COLO829 (cell line): ENCODE measurements at regions not wholly inside any gene's neighbourhood (a gene's known extent, or its start where the extent isn't known, plus 50 kb on each side); places are given as distances from the start of the nearest gene placed in this dataset.

Experiments used
- DNase-seq: peaks from one replicate; pipeline ENCODE4 v3.0.0; 2012; ENCODE audit warnings: low spot score

DNA sequence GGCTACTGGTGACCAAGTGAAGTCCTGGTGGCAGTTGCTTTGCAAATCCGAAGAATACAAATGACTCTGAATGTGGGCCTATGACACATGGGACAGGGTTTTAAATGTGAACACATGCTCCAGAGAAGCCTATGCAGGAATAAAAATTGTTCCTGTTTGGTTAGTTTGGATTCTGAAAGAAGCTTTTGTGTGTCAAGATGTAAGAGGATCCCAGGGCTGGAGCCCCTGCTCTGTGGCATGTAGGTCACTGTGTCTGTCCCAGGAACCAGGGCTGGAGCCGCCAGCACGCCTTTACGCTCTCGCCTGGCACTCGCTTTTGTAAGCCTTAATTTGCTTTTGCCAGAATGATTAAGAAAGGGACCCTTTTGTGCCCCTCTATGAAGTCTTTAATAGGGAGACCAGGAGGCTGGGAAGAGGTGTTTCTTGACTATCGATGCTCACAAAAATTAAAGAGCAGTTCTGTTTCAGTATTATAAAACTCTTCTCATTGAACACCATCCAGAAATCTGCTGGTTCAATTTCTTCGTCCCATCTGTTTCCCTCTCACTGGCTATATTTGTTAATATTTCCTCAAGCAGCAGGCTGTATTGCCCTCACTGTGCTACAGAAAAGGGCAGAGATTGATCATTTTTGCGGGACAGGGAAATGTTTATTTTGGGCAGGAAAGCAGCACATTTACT lies 532.7 kb upstream of the POU3F3 start:
- DNase-seq, result no peak

DNA sequence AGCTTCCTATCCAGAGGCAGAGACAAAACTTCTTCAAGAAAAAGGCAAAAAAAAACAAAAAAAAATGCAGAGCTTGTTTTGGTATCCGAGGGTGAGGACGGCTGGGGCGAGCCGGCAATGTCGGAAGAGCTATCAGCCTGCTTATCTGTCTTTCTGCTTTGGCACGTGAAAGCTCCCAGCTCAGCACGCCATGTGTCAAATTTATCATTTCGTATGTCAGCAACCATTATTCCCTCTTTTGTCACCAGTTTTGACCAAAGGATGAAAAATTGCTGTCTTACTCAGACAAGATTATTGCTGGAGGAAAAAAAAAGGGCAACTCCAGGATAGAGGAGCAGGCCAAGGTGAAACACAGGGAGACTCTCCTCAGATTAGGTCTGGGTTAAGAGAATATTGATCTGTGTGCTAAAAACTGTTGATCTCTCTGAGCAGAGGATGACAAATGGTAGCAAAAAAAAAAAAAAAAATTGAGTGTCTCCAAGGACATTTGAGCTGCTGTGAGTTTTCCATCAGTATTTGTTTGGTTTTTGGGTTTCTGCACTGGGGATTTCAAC lies 532.0 kb upstream of the POU3F3 start:
- no peak for DNase-seq

- DNase-seq, result peak; percentile 25
Measured at GRCh38 chr2:104332731-104333130, 521.2 kb upstream of the POU3F3 start.

- no peak for DNase-seq
Measured at GRCh38 chr2:104337869-104338268, 516.0 kb upstream of the POU3F3 start.

DNA sequence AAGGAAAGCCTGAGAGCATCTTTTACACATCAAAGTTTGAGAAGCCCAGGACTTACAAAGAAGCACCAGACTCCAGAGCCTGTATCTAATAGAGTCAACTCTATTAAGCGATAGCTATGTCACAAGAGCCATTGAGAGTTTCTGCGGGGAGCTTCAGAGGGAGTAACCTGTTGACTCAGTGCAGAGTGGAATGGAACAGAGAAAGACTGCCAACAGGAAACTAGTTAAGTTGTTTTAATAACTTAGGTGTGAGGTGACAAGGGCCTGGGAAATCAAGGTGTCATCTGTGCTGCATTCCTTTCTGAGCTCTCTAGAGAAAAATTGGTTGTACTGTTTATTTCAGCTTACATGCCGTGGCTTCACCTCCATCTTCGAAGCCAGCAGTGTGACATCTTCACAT lies 513.8 kb upstream of the POU3F3 start:
- no peak for DNase-seq

- no peak for DNase-seq
Measured at GRCh38 chr2:104340879-104341828, 512.8 kb upstream of the POU3F3 start.

- DNase-seq, result no peak
Measured at GRCh38 chr2:104344306-104344705, 509.6 kb upstream of the POU3F3 start.

GRCh38 chr2:104344985-104345384 lies 508.9 kb upstream of the POU3F3 start:
- DNase-seq, result no peak

DNA sequence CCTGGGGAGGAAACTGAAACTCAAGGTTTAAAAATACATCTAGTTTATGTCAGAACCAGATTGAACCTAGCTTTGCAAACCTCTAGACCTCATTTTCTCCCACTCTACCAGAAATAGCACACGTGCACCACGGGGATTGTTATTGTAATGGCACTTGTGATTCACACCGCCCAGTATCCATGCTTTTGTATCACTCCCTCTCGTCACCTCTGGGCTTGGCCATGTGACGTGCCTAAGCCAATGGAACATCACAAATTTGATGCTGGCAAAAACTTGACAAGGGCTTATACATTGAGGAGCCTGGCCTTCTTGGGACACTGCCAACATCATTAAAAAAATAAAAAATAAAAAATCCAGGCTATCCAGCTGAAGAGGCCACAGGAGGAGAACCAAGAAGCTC lies 495.8 kb upstream of the POU3F3 start:
- DNase-seq, result no peak

DNA sequence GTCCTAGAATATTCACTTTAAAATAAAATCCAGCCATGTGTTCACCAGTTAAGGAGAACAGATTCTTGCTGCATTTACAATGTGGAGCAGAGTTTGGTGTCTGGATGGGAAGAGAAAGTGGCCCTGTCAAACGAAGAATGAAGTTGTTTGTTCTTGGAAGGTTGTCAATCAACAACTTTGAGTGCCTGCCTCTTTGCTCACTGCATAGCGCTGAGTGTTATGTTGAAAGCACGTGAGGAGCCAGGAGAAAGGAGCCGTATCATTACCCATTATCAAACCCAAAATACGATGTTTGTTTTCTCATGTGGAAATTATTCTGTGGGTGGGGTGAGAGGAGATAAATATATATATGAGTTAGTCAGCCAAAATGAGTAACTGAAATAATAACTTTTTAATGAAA lies 492.5 kb upstream of the POU3F3 start:
- DNase-seq, result peak; percentile 4

DNA sequence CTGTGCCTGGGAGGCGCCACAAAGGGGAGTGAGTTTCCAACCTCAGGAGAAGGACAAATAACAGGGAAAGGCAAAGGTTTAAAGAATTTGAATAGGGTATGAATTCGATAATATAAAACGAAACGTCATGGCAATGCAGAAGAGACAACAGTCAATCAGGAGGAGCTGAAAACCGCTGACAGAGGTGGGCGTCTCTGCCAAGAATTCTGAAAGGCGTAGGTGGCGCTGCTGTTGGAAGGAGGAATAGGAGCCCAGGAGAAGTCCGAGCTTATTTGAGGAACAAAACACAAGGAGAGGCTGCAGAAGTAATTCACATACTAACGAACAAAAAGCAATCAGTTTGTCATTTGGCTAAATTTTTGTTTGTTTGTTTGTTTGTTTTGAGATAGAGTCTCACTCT lies 485.8 kb upstream of the POU3F3 start:
- no peak for DNase-seq

GRCh38 chr2:104371087-104371781 lies 482.7 kb upstream of the POU3F3 start:
- no peak for DNase-seq

- DNase-seq, result no peak
Measured at GRCh38 chr2:104375206-104375605, 478.7 kb upstream of the POU3F3 start.

DNA sequence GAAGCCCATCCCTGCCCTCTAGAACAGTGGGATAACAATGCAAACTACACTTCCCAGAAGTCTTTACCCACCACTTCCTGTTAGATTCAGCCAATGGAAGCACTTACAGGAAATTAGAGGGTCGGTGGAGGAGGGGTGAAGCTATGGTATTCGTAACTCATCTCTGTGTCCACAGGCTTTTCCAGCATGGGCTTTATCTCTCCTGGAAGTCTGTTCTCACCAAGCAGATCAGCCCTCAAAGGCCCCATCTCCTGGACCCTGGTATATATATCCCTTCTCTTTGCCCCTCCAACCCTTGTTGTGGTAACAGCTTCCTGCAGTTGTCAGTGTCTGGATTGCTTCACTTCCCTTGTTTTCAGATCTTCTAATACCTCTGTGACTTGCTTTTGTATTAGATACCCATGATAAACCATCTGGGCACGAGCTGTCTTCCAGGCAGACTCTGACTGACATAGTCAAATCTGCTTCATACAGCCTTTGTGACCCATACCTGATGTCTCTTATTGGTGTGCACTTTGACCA lies 475.0 kb upstream of the POU3F3 start:
- DNase-seq, result peak; percentile 47

- DNase-seq, result no peak
Measured at GRCh38 chr2:104384961-104385360, 469.0 kb upstream of the POU3F3 start.

DNA sequence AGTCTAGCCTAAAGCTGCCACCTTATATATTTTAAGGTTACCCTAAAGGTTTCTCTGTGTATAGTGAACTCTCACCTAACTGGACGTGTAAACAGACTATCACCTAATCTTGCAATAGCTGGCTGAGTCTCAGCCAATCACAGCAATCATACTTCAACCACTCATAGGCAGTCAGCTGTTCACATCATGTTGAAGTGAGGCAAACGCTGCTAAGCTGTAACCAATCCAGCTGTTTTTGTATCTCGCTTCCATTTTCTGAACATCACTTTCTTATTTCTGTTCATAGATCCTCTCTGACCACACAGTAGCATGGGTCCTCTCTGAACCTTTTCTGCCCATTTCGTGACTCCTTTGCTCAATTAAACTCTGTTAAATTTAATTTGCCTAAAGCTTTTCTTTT lies 468.2 kb upstream of the POU3F3 start:
- DNase-seq, result no peak

- no peak for DNase-seq
Measured at GRCh38 chr2:104388296-104388695, 465.6 kb upstream of the POU3F3 start.

DNA sequence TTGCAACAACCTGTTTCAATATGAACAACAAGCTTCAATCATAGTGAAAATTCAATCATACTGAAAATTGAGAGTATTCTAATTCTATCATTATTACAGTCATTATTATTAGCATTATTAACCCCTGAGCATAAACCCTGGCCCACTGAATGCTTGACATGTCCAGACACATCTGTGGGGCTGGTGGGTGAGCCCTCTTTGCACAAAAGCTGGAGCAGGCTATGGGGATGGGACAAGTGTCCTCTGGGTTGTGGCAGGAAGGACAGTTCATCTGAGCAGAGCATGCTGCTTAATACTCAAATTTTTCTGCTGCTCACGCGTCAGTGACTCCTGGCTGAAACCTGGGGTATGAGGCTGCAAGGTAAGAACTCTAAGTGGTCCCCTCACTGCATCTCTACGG lies 451.1 kb upstream of the POU3F3 start:
- no peak for DNase-seq

- DNase-seq, result no peak
Measured at GRCh38 chr2:104404526-104404925, 449.4 kb upstream of the POU3F3 start.

DNA sequence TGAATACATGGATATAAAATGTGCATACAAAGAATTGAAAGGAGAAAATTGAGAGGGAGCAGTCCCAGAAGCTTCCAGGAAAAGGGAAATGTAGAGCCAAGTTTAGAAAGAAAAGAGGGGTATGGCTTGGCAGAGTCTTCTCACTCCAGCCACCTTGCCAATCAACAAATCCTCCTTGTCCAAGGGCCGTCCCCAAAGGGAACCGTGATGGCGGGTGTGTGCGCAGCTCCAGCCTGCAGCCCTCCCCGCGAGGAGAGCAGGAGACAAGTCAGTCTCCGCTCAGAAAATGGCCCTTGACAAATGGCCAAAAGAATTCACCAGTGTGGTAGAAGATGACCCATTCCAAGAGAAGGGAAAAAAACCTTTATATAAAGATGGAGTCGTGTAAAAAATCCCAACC lies 448.3 kb upstream of the POU3F3 start:
- DNase-seq, result no peak

GRCh38 chr2:104406261-104406726 lies 447.6 kb upstream of the POU3F3 start:
- DNase-seq, result no peak

- no peak for DNase-seq
Measured at GRCh38 chr2:104407641-104408040, 446.3 kb upstream of the POU3F3 start.
